ENCODE measurements at regions not wholly inside any gene's neighbourhood (a gene's known extent, or its start where the extent isn't known, plus 50 kb on each side); places are given as distances from the start of the nearest gene placed in this dataset.

DNA sequence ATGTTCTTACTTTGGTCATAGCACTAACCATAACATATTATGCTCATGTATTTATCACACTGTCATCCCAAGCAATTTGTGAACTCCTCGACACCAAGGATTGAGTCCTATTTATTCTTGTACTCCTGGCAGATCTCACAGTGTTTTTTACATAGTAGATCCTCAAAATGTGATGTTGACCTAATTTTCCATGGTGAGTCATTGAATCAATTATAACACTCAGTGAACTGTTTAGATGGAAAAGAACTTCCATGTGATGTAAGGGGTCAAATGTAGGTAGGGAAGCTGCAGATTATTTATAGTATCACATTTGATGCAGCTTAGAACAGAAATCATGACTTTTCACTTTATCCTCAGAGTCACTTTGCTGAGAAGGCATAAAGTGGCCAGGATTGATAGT, 281.9 kb upstream of the ADAMTS5 start:
- TF ChIP-seq, protein P1, sequence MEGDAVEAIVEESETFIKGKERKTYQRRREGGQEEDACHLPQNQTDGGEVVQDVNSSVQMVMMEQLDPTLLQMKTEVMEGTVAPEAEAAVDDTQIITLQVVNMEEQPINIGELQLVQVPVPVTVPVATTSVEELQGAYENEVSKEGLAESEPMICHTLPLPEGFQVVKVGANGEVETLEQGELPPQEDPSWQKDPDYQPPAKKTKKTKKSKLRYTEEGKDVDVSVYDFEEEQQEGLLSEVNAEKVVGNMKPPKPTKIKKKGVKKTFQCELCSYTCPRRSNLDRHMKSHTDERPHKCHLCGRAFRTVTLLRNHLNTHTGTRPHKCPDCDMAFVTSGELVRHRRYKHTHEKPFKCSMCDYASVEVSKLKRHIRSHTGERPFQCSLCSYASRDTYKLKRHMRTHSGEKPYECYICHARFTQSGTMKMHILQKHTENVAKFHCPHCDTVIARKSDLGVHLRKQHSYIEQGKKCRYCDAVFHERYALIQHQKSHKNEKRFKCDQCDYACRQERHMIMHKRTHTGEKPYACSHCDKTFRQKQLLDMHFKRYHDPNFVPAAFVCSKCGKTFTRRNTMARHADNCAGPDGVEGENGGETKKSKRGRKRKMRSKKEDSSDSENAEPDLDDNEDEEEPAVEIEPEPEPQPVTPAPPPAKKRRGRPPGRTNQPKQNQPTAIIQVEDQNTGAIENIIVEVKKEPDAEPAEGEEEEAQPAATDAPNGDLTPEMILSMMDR (IDR thresholded peaks at IDR 0.05), result no peak
- no peaks in the 10 kb centered on the region for H3K4me1 ChIP-seq (ENCODE audit: low read depth)
- H3K4me3 ChIP-seq, result no peak overlapping the region
- H3K36me3 ChIP-seq (ENCODE audit: low read depth), result no peaks in the 10 kb centered on the region
- DNase-seq (no peak), ATAC-seq (no peak)
- no peaks in the 10 kb centered on the region for H3K9me3 ChIP-seq
- intact Hi-C loops (cut with DNase I, micrococcal nuclease), result no loop called here

DNA sequence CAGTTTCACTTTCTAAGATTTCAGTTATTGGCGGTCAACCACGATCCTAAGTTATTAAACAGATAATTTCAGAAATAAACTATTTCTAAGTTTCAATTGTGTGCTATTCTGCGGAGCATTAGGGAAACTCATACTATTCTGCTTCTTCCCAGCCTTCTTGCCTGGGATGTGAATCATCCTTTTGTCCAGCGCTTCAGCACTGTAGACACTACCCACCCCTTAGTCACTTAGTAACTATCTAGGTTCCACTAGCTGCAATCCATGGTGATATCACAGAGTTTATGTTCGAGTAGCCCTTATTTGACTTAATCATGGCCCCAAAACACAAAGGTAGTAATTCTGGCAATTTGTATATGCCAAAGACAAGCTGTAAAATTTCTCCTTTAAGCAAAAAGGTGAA, 279.9 kb upstream of the ADAMTS5 start:
- H3K4me3 ChIP-seq, result no peak overlapping the region
- no peaks in the 10 kb centered on the region for H3K4me1 ChIP-seq (ENCODE audit: low read depth)
- intact Hi-C loops (cut with DNase I, micrococcal nuclease), result no loop called here
- H3K9me3 ChIP-seq, result no peaks in the 10 kb centered on the region
- DNase-seq (no peak), ATAC-seq (no peak)
- H3K36me3 ChIP-seq (ENCODE audit: low read depth), result no peaks in the 10 kb centered on the region
- TF ChIP-seq, protein P1 (IDR thresholded peaks at IDR 0.05), result no peak

DNA sequence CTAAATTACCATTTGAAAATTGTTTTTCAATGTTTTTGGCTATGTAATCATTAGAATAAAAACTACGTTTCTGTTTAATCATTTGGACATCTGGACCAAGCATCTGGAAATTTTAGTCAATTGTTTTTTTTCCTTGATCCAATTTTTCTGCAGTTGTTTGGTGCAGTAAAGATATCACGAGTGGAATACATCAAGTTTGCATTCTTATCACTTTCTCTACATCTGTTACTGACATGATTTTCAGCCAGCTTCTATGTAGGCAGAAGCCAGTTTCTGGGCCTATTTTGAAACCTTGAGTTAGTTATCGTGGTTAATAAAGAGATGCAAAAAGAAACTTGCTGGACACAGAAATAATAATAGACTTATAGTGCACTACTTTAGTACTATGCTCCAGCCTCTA, 277.9 kb upstream of the ADAMTS5 start:
- no peaks in the 10 kb centered on the region for H3K36me3 ChIP-seq (ENCODE audit: low read depth)
- no peaks in the 10 kb centered on the region for H3K9me3 ChIP-seq
- intact Hi-C loops (cut with DNase I, micrococcal nuclease), result no loop called here
- H3K4me1 ChIP-seq (ENCODE audit: low read depth), result no peaks in the 10 kb centered on the region
- TF ChIP-seq, protein P1 (IDR thresholded peaks at IDR 0.05), result no peak
- no peak overlapping the region for H3K4me3 ChIP-seq
- ATAC-seq (no peak), DNase-seq (no peak)

DNA sequence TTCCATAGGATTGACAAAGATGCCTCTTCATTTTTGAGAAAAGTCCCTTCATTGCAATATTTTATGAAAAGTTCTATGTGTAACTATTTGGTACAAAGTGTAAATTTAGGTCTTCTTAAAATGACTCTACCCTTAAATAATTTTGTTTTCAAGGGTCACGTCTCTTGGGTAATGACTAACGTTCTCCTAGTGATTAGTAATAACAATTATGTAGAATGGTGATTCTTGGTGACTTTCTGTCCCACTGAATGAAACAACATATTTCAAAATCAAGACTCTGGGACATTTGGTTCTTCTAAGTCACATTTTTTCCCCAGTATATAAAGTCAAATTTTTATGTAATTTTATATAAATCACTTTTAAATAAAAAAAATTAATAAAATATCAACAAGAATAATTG, 277.5 kb upstream of the ADAMTS5 start:
- ATAC-seq, result no peak
- intact Hi-C loops (cut with DNase I, micrococcal nuclease), result no loop called here

DNA sequence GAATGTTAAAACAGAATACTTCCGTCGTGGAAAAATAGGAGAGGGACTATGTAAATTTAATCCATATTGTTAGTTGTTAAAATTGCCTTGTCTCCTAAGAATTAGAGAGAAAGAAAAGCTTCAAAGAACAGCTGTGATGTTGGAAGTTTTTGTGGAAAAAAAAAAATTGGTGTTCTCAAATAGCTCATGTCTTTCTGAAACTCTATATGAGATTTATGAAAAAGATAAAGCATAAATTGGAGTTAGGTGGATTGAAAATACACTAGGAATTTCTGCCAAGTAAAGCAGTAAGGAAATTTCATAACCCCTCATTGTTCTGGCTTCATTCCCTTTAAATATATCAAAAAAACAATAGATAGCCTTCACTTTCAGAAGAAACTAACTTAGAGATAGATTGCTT, 274.0 kb upstream of the ADAMTS5 start:
- no peaks in the 10 kb centered on the region for H3K36me3 ChIP-seq (ENCODE audit: low read depth)
- no peak for ATAC-seq
- no peak overlapping the region for H3K4me3 ChIP-seq
- TF ChIP-seq, protein P1 (IDR thresholded peaks at IDR 0.05), result no peak
- no peaks in the 10 kb centered on the region for H3K4me1 ChIP-seq (ENCODE audit: low read depth)
- intact Hi-C loops (cut with DNase I, micrococcal nuclease), result no loop called here
- no peak for DNase-seq
- no peaks in the 10 kb centered on the region for H3K9me3 ChIP-seq

More for the DNA sequence above, 277.5 kb upstream of the ADAMTS5 start:
- no peak overlapping the region for H3K4me3 ChIP-seq
- H3K36me3 ChIP-seq (ENCODE audit: low read depth), result no peaks in the 10 kb centered on the region
- no peaks in the 10 kb centered on the region for H3K4me1 ChIP-seq (ENCODE audit: low read depth)
- no peaks in the 10 kb centered on the region for H3K9me3 ChIP-seq
- no peak for DNase-seq
- TF ChIP-seq, protein P1 (IDR thresholded peaks at IDR 0.05), result no peak

DNA sequence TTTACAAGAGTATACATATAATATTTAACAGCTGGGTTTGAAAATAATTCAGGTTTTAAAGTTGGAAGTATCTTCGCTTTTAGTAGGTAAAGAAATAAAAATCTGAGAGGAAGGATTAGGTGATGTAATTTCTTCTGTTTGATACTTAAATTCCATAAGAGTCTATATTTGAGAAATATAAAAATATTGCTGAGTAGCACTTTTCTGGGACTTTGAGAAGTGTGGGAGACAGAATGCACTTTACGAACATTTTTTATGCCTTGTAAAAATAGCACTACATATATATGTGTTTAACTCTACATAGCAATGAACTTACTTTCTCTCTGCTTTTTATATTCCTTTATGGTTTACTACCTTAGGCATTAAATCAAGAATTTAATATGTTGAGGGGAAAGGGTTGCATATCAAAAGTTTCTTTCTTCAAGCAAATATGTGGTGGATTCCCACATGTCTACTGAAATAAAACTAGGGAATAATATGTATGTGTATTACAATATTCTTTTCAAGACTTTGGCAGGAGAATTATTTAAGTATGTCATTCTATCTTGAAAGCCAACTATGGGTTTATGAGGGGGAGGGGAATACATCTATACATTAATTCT, 266.7 kb upstream of the ADAMTS5 start:
- H3K36me3 ChIP-seq (ENCODE audit: low read depth), result no peaks in the 10 kb centered on the region
- no peak overlapping the region for H3K4me3 ChIP-seq
- H3K9me3 ChIP-seq, result no peaks in the 10 kb centered on the region
- intact Hi-C loops (cut with DNase I, micrococcal nuclease), result no loop called here
- no peaks in the 10 kb centered on the region for H3K4me1 ChIP-seq (ENCODE audit: low read depth)
- DNase-seq, result no peak
- TF ChIP-seq, protein P1 (IDR thresholded peaks at IDR 0.05), result no peak
- ATAC-seq, result no peak
